Fibroblast of mammary gland (primary cell): ENCODE measurements at regions not wholly inside any gene's neighbourhood (a gene's known extent, or its start where the extent isn't known, plus 50 kb on each side); places are given as distances from the start of the nearest gene placed in this dataset.

ENCODE experiments used
- DNase-seq: peaks from one replicate; pipeline ENCODE4 v3.0.0-alpha.2; 2010; ENCODE audit warnings: low read depth
- H3K4me3 ChIP-seq: 2 replicates; pipeline ENCODE4 v1.5.1; 2011; ENCODE audit warnings: low read depth, mild to moderate bottlenecking, low read length, moderate library complexity; ENCODE audit not compliant: control insufficient read depth
- CTCF ChIP-seq: conservative IDR thresholded peaks from 2 replicates; pipeline ENCODE4 v1.5.1; 2011; ENCODE audit warnings: low read depth, low read length, inconsistent platforms; ENCODE audit not compliant: control insufficient read depth, insufficient read depth

- DNase-seq: no peak
- H3K4me3 ChIP-seq: no peak overlapping the region
- TF ChIP-seq CTCF: no peak
These were observed 289.4 kb upstream of the EEF2KMT start for GRCh38 chr16:5386989-5387388.

- no peak overlapping the region for H3K4me3 ChIP-seq
- TF ChIP-seq CTCF: no peak
- no peak for DNase-seq
These were observed 288.2 kb upstream of the EEF2KMT start for GRCh38 chr16:5385811-5386210.

- DNase-seq: no peak
- no peak for TF ChIP-seq CTCF
- H3K4me3 ChIP-seq: no peak overlapping the region
These were observed 287.5 kb upstream of the EEF2KMT start for GRCh38 chr16:5385115-5385514.

GRCh38 chr16:5383737-5384136, 286.1 kb upstream of the EEF2KMT start:
- no peak for DNase-seq
- no peak for TF ChIP-seq CTCF
- no peak overlapping the region for H3K4me3 ChIP-seq

GRCh38 chr16:5382484-5382883, 284.9 kb upstream of the EEF2KMT start:
- no peak for TF ChIP-seq CTCF
- no peak for DNase-seq

GRCh38 chr16:5381481-5381880, 283.9 kb upstream of the EEF2KMT start:
- TF ChIP-seq CTCF: no peak
- DNase-seq: no peak
- no peak overlapping the region for H3K4me3 ChIP-seq

More at GRCh38 chr16:5382484-5382883, 284.9 kb upstream of the EEF2KMT start:
- H3K4me3 ChIP-seq: no peak overlapping the region

- no peak overlapping the region for H3K4me3 ChIP-seq
- TF ChIP-seq CTCF: no peak
- no peak for DNase-seq
These were observed 282.4 kb upstream of the EEF2KMT start for GRCh38 chr16:5379954-5380353.
